SK-N-MC (cell line): ENCODE measurements at regions not wholly inside any gene's neighbourhood (a gene's known extent, or its start where the extent isn't known, plus 50 kb on each side); places are given as distances from the start of the nearest gene placed in this dataset.

Experiments
- EZH2 ChIP-seq: fragments of 200-600 bp; sonication (generic); IDR thresholded peaks from one replicate; pipeline ENCODE4 v1.6.1; 2017; ENCODE audit warnings: antibody characterized with exemption
- FOXP2 ChIP-seq: optimal IDR thresholded peaks from 2 replicates; pipeline ENCODE3; 2011; ENCODE audit warnings: mild to moderate bottlenecking, moderate library complexity; ENCODE audit not compliant: insufficient read depth; ENCODE audit errors: extremely low read length, control extremely low read depth
- POLR2AphosphoS5 ChIP-seq: IDR thresholded peaks from 2 replicates; pipeline ENCODE4 v1.6.1; 2012; ENCODE audit warnings: mild to moderate bottlenecking, low read depth, low read length, borderline replicate concordance

GRCh38 chr3:118277814-118278213 is 756.8 kb downstream of the IGSF11 start:
- TF ChIP-seq POLR2AphosphoS5 (no peak), EZH2 (no peak), FOXP2 (no peak)
